Glutamatergic neuron (in vitro differentiated cells): ENCODE measurements at regions not wholly inside any gene's neighbourhood (a gene's known extent, or its start where the extent isn't known, plus 50 kb on each side); places are given as distances from the start of the nearest gene placed in this dataset.

Experiments used
- DNase-seq: peaks from one replicate; pipeline ENCODE4 v3.0.0; 2022
- H3K27ac Mint-ChIP-seq: one replicate; pipeline ENCODE4 v1.8.0; 2020; ENCODE audit warnings: mild to moderate bottlenecking, mixed read lengths, inconsistent platforms; ENCODE audit not compliant: unreplicated experiment
- H3K27me3 Mint-ChIP-seq: one replicate; pipeline ENCODE4 v1.8.0; 2020; ENCODE audit warnings: mild to moderate bottlenecking, moderate library complexity, mixed read lengths, inconsistent platforms; ENCODE audit not compliant: unreplicated experiment
- H3K36me3 Mint-ChIP-seq: one replicate; pipeline ENCODE4 v1.8.0; 2020; ENCODE audit warnings: mild to moderate bottlenecking, mixed read lengths, inconsistent platforms; ENCODE audit not compliant: unreplicated experiment
- H3K4me1 Mint-ChIP-seq: one replicate; pipeline ENCODE4 v1.8.0; 2020; ENCODE audit warnings: mild to moderate bottlenecking, low read depth, mixed read lengths, inconsistent platforms; ENCODE audit not compliant: unreplicated experiment
- H3K4me3 Mint-ChIP-seq: one replicate; pipeline ENCODE4 v1.8.0; 2020; ENCODE audit warnings: mild to moderate bottlenecking, mixed read lengths, inconsistent platforms; ENCODE audit not compliant: unreplicated experiment
- H3K9me3 Mint-ChIP-seq: one replicate; pipeline ENCODE4 v1.8.0; 2020; ENCODE audit warnings: mild to moderate bottlenecking, moderate library complexity, mixed read lengths, inconsistent platforms; ENCODE audit not compliant: unreplicated experiment
- CTCF ChIP-seq: fragments of 200-600 bp; sonication (generic); IDR thresholded peaks from one replicate; pipeline ENCODE4 v1.5.0; 2021; ENCODE audit not compliant: partially characterized antibody, unreplicated experiment

- no peaks in the 10 kb centered on the region for H3K4me1 Mint-ChIP-seq
- TF ChIP-seq CTCF: no peak
- peaks cover 8% of the 10 kb centered on the region for H3K27me3 Mint-ChIP-seq
- no peaks in the 10 kb centered on the region for H3K9me3 Mint-ChIP-seq
- H3K27ac Mint-ChIP-seq: no peak overlapping the region
- no peak for DNase-seq
- H3K4me3 Mint-ChIP-seq: no peak overlapping the region
- peaks cover 10% of the 10 kb centered on the region for H3K36me3 Mint-ChIP-seq
These were observed 57.4 kb upstream of the SIMC1 start for GRCh38 chr5:176180781-176181180.

GRCh38 chr5:176181271-176181855 is 56.9 kb upstream of the SIMC1 start:
- Mint-ChIP-seq H3K4me3 (no peak overlapping the region), H3K36me3 (peaks cover 6% of the 10 kb centered on the region), H3K27me3 (peaks cover 8% of the 10 kb centered on the region), H3K4me1 (no peaks in the 10 kb centered on the region), H3K9me3 (no peaks in the 10 kb centered on the region), H3K27ac (no peak overlapping the region)
- no peak for DNase-seq
- TF ChIP-seq CTCF: no peak

- no peak for TF ChIP-seq CTCF
- no peak overlapping the region for H3K27ac Mint-ChIP-seq
- H3K4me1 Mint-ChIP-seq: no peaks in the 10 kb centered on the region
- H3K36me3 Mint-ChIP-seq: peaks cover 4% of the 10 kb centered on the region
- peaks cover 2% of the 10 kb centered on the region for H3K27me3 Mint-ChIP-seq
- no peaks in the 10 kb centered on the region for H3K9me3 Mint-ChIP-seq
- DNase-seq: no peak
- H3K4me3 Mint-ChIP-seq: no peak overlapping the region
These were observed 54.7 kb upstream of the SIMC1 start for GRCh38 chr5:176183321-176184074.

GRCh38 chr5:176184608-176185132 is 53.6 kb upstream of the SIMC1 start:
- no peak overlapping the region for H3K4me3 Mint-ChIP-seq
- no peak for TF ChIP-seq CTCF
- no peaks in the 10 kb centered on the region for H3K36me3 Mint-ChIP-seq
- no peaks in the 10 kb centered on the region for H3K9me3 Mint-ChIP-seq
- peaks cover 2% of the 10 kb centered on the region for H3K27me3 Mint-ChIP-seq
- no peak for DNase-seq
- H3K4me1 Mint-ChIP-seq: no peaks in the 10 kb centered on the region
- H3K27ac Mint-ChIP-seq: no peak overlapping the region

GRCh38 chr5:176185133-176185733 is 53.0 kb upstream of the SIMC1 start:
- Mint-ChIP-seq H3K4me3 (no peak overlapping the region), H3K27me3 (peaks cover 4% of the 10 kb centered on the region), H3K9me3 (no peaks in the 10 kb centered on the region), H3K4me1 (no peaks in the 10 kb centered on the region), H3K36me3 (no peaks in the 10 kb centered on the region), H3K27ac (no peak overlapping the region)
- no peak for DNase-seq
- TF ChIP-seq CTCF: no peak
